ENCODE measurements at regions not wholly inside any gene's neighbourhood (a gene's known extent, or its start where the extent isn't known, plus 50 kb on each side); places are given as distances from the start of the nearest gene placed in this dataset.
"Not testable (repeated sequence)": the region's sequence is repeated elsewhere in the genome, so short reads cannot be mapped to it uniquely, and the experiment has no call there.

DNA sequence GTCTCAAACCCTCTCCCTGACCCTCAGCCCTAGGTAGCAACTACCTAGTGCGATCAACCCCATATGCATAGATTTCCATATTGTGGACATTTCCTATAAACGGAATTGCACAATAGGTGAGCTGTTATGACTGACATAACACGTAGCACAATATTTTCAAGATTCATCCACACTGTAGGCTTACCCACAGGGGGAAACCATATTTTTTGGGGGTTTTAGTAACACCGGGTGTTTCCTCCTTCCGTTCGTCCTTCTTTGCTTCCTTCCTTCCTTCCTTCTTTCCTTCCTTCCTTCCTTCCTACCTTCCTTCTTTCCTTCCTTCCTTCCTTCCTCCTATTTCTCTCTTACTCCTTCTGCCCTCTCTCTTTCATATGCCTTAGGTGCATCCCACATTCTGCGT, 524.2 kb downstream of the CWH43 start:
- FAIRE-seq, result not testable (repeated sequence)
- DNase-seq (ENCODE audit: low spot score in 2 of 2), result peak; percentile 17 to 58

DNA sequence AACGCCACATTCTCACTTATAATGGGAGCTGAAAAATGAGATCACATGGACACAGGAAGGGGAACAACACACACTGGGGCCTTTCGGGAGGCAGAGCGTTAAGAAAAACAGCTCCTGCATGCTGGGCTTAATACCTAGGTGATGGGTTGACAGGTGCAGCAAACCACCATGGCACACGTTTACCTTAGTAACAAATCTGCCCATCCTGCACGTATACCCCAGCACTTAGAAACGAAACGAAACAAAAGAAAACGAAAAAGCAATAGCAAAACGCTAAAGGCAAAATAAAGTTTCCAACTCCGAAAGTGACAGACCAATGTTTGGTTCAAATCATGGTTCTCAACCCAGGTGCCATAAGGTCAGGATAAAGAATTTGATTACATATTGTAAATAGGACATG, 525.3 kb downstream of the CWH43 start:
- DNase-seq (ENCODE audit: low spot score in 2 of 2); FAIRE-seq: not testable (repeated sequence)

DNA sequence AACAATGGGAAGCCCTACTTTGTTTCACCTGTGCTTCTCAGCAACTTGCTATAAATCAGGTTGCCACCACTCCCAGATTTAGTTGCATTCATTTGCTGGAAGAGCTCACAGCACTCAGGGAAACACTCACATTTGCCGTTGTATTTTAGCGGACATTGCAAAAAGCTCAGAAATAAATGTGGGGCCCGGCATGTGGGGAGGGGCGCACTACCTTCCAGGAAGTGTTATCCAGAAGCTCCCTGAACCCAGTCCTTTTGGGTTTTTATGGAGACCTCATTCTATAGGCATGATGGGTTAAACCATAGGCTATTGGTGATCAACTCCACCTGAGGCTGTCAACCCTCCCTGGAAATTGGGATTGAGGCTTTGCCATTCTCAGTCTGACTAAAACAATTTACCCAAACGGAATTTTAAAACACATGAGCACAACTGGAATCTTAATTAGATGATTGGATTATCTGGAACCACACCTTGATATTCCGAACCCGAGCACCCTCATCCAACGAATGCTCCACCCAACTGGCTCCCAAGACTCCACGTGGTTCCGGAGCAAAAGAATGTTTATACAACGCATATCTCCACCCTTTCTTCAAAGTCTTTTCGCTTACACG, 525.9 kb downstream of the CWH43 start:
- peak; percentile 6 to 48 for DNase-seq (ENCODE audit: low spot score in 2 of 2)
- FAIRE-seq, result not testable (repeated sequence)

DNA sequence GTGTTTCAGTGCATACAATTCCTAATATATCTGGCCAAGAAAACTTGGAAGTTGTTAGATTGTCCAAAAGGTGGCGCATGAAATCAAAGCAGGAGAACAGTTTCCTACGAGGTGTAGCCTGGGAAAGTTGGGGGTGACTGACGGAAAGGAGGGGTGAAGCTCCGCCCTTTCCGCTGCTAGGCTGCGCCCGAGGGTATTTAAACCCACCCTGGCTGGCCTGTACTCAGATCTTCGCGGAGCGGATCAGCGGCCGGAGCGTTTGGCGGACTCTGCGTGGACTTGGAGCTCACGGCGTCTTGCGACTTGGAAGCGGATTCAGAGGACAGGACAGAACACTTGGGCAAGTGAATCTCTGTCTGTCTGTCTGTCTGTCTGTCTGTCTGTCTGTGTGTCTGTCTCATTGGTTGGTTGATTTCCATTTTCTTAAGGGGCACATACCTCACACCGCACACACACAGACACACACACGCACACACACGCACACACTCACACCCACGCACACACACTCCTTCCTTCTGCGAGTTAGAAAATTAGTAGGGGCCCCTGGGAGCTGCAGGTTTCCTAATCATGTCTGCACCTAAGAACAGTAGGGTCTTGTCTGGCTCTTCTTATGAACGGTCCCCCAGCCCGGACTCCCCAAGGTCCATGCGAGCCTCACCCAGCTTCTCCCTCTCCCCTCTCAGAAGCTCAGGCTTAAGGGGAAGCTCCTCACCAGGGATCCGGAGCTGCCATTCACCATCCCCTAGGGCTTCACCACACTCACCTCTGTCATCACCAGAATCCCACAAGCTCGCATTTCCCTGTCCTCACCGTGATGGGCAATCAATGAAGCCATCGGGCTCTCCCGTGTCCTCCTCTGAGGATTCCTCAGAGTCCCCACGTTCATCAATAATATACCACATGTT, 526.8 kb downstream of the CWH43 start:
- not testable (repeated sequence) for FAIRE-seq
- peak in 1 of 2 donors; percentile 29 for DNase-seq (ENCODE audit: low spot score in 2 of 2)

DNA sequence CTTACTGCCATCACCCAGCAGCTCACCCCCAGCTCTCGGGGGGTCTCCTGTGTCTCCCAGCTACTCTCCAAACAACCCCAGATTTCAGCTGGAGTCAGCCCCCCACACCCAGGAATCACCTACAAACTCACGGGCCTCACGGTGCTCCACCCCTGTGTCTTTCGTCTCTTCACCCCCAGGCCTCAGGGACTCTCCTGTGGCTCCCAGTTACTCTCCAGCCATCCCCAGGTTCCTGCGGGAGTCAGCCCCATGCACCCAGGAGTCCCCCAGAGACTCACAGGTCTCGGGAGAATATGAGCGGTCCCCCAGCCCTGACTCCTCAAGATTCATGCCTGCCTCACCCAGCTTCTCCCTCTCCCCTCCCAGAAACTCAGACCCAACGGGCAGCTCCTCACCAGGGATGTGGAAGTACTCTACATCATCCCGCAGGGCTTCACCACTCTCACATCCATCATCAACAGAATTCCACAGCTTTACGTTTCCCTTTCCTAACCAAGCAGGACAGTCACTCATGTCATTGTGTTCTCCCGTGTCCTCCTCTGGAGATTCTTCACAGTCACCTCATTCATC, 527.6 kb downstream of the CWH43 start:
- FAIRE-seq; DNase-seq (ENCODE audit: low spot score in 2 of 2): not testable (repeated sequence)

DNA sequence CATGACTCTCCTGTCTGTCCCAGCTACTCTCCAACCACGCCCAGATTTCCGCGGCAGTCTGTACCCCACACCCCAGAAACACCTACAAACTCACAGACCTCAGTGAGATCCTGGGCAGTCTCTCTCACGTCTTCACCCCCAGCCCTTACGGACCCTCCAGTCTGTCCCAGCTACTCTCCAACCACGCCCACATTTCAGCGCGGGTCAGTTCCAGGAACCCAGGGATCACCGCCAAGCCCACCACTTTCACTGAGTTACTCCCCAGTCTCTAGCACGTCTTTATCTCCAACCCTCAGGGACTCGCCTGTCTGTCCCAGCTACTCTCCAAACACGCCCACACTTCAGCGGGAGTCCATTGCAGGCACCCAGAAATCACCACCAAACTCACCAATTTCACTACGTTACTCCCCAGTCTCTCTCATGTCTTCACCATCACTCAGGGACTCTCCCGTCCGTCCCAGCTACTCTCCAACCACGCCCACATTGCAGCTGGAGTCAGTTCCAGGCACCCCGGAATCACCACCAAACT, 528.2 kb downstream of the CWH43 start:
- not testable (repeated sequence) for DNase-seq (ENCODE audit: low spot score in 2 of 2); FAIRE-seq

DNA sequence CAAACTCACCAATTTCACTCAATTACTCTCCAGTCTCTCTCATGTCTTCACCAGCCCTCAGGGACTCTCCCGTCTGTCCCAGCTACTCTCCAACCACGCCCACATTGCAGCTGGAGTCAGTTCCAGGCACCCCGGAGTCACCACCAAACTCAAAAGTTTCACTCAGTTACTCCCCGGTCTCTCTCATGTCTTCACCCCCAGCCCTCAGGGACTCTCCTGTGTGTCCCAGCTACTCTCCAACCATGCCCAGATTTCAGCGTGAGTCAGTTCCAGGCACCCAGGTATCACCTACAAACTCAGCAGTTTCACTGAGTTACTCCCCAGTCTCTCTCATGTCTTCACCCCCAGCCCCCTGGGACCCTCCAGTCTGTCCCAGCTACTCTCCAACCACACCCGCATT, 528.8 kb downstream of the CWH43 start:
- DNase-seq (ENCODE audit: low spot score in 2 of 2); FAIRE-seq: not testable (repeated sequence)

DNA sequence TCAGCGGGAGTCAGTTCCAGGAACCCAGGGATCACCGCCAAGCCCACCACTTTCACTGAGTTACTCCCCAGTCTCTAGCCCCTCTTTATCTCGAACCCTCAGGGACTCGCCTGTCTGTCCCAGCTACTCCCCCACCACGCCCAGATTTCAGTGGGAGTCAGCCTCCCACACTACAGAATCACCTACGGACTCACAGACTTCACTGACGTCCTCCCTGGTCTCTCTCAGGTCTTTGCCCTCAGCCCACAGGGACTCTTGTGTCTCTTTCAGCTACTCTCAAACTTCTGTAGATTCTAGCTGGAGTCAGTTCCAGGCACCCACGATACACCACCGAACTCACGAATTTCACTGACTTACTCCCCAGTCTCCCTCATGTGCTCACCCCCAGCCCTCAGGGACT, 529.2 kb downstream of the CWH43 start:
- not testable (repeated sequence) for DNase-seq (ENCODE audit: low spot score in 2 of 2); FAIRE-seq

DNA sequence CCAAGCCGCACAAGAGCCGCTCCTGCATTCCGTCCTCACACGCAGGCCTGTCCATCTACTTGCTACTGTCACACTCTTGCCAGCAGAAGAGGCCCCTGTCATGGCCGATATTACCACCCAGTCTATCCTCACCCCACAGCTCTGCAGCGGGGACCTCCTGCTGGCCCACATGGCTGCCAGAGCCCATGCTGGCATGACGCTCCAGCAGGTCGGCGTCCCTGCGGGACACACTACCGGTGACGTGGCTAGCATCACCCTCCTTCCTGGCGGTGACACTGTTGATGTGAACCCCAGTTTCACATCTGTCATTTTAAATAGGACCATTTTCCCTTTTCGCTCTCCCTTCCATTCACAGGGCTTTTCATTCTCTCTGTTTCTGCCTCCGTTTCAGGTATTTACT, 530.0 kb downstream of the CWH43 start:
- FAIRE-seq; DNase-seq (ENCODE audit: low spot score in 2 of 2): not testable (repeated sequence)

DNA sequence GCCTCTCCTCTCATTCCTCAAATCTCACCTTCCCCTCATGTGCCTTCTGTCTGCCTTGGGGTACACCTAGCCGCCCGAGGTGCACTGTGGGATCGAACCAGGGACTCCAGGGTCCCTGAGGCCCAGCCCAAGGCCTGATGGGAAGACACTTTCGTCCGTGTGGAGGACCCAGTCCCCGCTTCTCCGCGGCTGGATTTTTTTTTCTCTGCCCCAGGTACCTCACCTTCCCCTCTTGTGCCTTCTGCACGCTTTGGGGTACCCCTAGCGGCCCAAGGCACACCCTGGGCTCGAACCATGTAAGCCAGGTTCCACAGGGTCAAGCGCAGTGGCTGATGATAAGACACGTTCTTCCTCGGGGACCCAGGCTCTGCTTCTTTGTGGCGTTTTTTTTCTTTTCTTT, 530.7 kb downstream of the CWH43 start:
- FAIRE-seq, result no peak
- DNase-seq (ENCODE audit: low spot score in 2 of 2), result no peak

DNA sequence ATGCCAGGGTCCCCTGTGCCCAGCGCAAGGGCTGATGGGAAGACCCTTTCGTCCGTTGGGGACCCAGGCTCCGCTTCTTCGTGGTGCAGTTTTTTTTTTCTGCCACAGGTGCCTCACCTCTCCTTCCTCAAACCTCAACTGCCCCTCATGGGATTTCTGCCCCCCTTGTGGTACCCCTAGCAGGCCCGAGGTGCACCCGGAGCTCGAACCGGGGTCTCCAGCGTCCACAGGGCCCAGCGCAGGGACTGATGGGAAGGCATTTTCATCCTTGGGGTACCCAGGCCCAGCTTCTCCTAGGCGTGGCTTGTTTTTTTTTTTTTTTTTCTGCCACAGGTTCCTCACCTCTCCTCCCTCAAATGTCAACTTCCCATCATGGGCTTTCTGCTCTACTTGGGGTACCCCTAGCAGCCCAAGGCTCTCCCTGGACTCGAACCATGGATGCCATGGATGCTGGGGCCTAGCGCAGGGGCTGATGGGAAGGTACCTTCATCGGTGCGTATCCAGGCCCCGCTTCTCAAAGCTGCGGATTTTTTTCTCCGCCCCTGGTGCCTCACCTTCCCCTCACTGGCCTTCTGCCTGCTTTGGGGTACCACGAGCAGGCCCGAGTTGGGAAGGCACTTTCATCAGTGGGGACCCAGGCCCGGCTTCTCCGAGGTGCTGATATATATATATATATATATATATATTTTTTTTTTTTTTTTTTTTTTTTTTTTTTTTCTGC, 531.6 kb downstream of the CWH43 start:
- peak in 1 of 2 donors; percentile 0 for DNase-seq (ENCODE audit: low spot score in 2 of 2)
- FAIRE-seq, result not testable (repeated sequence)

DNA sequence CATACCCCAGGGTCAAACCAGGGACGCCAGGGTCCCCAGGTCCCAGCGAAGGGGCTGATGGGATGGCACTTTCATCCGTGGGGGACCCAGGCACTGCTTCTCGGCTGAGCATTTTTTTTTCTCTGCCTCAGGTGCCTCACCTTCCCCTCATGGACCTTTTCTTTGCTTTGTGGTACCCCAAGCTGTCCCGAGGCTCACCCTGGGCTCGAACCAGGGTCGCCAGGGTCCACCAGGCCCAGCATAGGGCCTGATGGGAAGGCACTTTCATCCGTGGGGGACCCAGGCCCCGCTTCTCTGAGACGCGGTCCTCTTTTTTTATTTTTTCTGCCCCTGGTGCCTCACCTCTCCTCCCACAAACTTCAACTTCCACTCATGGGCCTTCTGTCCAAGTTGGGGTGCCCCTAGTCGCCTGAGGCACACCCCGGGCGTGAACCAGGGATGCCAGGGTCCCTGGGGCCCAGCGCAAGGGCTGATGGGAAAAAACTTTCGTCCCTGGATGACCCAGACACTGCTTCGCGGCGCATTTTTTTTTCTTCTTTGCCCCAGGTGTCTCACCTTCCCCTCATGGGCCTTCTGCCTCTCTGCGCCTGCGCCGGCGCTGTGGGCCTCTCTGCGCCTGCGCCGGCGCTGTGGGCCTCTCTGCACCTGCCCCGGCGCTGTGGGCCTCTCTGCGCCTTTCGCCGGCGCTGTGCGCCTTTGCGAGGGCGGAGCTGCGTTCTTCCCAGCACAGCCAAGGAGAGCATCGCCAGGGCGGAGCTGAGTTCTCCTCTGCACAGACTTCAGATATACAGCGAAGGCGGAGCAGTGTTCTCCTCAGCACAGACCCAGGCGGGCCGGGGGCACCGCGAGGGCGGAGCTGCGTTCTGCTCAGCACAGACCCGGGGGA, 533.3 kb downstream of the CWH43 start:
- not testable (repeated sequence) for DNase-seq (ENCODE audit: low spot score in 2 of 2); FAIRE-seq

DNA sequence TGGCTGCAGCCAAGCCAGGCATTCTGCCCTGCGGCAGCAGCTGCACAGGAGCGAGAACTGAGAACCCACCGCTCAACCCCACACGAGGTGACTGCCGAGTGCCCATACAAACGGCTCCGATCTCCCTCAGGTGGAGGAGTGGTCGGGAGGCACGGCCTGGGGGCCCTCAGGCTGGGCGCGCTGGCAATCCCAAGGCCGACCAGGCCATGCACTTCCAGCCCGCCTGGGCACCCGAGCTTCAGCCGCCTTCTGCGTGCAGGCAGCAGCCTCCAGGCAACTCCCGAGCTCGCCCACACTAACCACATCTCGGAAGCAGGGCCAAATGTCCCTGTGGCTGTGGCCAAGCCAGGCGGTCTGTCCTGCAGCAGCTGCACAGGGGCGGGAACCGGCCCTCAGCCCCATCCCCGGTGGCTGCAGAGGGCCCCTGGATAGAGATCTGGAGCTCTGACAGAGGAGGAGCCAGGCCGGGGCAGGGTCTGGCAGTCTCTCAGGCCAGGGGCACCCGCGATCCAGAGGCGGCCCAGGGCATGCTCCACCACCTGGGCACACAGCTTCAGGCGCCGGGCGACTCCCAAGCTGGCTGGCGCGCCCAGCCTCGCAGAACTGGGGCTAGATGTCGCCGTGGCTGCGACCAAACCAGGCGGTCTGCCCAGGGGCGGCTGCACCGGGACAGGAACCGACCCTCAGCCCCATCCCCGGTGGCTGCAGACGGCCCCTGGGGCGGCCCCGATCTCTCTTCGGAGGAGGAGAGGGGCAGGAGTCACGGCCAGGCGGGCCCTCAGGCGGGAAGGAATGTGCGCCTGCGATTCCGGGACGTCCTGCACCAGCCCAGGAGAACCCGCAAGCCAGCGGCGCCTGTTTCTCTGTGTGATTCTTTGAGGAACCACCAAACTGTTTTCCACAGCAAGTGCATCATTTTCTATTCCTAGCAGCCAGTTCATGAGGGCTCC, 538.0 kb downstream of the CWH43 start:
- not testable (repeated sequence) for FAIRE-seq; DNase-seq (ENCODE audit: low spot score in 2 of 2)

DNA sequence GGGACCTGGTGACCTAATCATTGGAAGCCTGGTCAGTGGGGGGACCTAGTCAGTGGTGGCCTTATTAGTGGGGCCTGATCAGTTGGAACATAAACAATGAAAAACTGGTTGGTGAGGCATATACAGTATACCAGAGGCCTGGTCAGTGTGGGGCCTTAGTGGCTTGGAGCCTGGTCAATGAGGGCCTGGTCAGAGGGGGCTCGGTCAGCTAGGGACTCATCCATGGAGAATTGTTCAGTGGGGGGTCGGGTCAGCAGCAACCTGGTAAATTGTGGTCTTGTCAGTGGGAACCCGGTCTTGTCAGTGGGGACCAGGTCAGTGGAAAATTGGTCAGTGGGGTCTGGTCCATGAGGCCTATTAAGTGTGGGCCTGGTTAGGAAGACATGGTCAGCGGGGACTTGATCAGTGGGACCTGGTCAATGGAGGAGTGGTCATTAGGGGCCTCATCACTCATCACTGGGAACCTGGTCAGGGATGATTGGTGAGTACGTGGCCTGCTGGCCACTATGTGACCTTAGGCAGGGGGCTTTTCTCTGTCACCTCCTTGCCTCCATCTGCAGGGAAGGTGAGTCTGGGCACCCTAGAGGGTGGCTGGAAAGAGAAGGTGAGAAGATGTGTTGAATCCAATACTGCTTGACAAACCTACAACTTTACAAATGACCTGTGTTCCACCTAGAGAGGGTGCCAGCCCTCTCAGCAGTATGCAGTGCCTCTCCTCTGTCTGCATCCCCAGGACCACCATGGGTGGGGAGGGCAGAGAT, 573.0 kb downstream of the CWH43 start:
- not testable (repeated sequence) for FAIRE-seq; DNase-seq (ENCODE audit: low spot score in 2 of 2)

DNA sequence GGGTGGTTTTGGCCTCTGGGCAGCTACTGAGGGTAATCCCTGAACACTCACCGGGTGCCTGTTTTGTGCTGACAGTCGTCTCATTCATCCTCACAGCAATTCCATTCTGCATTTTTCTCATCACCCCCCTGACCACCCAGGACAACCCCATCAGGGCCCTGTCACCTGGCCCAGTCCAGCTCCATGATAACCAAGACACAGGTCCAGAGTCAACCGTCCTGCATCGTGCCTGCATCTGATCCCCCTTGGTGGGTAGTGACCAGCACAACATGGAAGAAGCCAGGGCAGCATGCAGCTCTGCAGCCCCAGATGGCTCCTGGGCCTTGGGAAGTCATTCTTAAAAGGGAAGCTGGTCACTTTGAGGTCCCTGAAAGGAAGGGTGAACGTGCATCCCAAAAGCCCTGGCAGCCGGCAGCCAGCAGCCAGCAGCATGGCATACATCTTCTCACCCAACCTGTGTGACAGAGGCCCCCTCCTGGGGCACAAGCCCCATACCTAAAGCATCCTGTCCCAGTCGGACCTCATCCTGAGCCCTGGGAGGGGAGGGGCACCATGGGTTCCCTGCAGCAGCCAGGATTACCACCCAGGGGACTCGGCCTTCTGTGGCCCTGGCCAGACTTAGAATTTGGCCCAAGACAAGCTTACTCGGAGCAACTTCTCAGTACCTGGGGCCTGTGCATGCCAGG, 574.2 kb downstream of the CWH43 start:
- FAIRE-seq; DNase-seq (ENCODE audit: low spot score in 2 of 2): not testable (repeated sequence)

DNA sequence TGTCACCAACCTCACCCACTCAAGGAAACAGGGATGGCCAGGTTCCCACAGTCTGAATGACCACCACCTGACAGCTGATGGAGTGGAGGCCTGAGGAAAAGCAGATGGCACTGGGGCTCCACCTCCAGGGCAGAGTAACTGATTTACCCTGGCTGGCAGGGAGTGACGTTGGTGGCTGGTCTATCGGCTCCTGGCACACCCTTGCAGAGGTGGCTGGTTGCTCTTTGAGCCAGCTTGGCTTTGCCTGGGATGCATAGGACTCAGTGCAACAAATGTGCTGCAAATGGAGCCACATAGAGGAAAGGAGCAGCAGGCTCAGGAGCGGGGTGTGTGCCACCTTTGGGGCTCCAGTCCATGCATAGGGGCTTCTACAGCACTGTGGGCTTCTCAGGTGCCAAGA, 574.8 kb downstream of the CWH43 start:
- DNase-seq (ENCODE audit: low spot score in 2 of 2); FAIRE-seq: not testable (repeated sequence)

DNA sequence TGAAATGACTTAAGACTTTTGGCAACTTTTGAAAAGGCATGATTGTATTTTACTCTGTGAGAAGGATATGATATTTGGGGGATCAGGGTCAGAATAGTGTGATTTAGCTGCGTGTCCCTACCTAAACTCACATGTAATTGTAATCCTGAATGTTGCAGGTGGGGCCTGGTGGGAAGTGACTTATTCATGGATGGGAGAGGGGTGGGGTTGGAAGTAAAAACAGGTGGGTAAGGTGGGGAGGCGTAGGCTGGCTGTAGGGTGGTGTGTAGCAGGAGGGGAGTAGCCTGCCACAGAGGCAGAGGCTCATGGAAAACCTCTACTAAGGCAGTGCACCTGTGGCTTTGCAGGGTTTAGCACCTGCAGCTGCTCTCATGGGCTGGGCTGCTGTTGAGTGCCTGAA, 584.2 kb downstream of the CWH43 start:
- FAIRE-seq; DNase-seq (ENCODE audit: low spot score in 2 of 2): not testable (repeated sequence)

All from frontal cortex (tissue), 3 donors.